ENCODE measurements at regions not wholly inside any gene's neighbourhood (a gene's known extent, or its start where the extent isn't known, plus 50 kb on each side); places are given as distances from the start of the nearest gene placed in this dataset.

DNA sequence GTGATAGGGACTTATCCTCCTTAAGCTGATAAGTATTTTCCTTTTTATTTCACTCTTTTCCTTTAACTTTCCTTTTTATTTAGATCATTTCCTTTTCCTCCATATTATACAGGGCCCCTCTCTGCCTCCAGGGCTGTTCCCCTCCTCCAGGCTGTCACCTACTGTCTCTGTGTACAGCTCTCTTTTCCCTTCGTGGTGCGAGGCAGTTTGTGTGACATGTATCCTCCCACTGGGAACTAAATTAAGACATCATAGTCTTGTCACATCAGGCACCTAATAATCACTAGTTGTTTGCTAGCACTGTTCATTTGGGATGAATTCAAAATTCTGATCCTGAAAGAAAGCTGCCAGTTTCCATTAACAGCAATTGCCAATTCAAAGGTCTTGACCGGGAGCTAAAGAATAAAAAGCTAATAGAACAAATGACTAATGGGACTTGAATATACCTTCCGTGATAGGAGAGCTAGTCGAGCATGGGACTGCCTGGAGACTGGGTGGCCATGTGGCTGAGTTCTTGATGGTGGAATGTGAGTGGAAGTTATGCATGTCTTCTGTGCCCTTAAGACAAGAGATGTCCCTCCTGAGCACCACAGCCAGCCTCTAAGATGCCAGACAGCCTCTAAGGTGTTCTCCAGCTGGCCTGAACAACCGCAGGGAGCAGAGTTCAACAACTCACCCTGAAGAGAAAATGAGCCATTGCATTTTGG, 77.7 kb upstream of the LRRC55 start:
- no peak for DNase-seq

DNA sequence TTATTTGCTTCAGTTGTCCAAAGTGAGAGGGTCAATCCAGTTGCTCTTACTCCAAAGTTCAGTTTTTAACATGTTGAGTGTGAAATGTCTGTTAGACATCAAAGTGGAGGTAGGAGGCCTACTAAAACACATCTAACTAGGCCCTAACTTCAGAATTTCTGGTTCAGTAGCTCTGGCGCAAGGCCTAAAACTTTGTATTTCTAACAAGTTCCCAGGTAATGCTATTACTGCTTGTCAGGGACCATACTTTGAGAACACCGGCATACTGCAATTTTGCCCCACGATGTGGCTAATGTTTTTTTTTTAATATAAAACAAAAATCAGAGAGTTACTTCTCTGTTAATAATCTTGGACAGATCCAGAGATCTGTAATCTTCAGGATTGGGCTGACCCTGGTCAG, 72.4 kb upstream of the LRRC55 start:
- no peak for DNase-seq

DNA sequence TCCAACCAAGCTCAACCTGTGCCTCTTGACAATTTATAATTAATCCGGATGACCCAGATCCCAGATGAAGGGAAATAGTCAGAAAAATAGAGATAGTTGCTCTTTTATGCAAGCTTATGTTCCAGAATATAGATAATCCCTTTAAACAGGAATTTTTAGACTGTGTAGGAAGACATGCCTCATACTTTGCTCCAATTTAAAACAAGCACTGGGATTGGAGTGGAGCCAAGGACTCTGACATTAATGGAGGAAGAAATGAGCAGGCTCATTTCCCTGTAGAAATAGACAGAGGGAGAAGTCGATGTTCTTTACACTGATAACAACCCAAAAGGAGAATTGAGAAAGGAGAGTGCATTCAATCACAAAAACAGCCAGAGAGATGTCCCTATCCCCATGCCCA, 70.1 kb upstream of the LRRC55 start:
- DNase-seq: no peak

DNA sequence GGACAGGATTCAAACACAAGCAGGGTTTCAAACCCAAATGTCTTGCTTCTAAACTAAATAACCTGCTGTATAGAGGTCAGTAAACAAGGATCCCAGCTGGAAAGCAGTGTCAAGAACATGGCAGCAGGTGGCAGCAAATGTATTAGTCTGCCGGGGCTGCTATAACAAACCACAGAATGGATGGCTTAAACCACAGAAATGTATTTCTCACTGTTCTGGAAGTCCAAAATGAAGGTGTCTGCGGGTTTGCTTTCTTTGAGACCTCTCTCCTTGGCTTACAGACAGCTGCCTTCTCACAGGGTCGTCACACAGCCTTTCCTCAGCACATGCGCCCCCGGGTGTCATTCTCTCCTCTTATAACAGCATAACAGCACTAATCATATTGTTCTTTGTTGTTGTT, 65.1 kb upstream of the LRRC55 start:
- DNase-seq: peak; percentile 41

DNA sequence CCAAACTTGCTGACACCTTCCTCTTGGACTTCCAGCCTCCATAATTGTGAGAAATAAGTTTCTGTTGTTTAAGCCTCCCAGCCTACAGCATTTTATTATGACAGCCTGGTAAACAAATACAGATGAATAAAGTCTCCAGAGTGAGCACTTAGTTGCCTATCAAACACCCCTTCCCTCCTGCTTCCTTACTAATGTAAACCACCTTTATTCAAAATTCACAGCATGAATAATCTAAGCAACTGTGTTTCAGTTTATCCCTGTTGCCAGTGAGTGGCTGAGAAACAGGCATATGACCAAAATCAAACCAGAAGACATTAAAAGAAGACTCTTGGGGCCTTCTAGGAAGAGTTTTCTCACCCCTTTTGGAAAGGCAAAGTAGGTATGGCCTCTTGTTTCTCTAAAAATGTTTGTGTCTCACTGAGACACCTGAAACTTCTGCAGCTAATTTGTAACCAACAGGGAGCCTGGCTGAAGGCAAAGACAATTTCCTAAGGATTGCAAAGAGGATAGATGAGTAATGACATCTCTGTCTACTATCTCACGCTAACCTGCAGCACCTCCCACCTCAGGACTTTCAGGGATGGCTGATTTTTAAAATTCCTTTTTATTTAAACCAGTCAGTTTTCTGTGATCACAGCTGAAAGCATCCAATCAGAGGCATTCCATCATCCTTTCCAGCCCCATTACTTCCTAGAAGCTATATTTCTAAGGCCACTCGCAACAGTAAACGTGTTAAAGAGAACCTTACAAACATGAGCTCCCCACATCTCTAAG, 61.4 kb upstream of the LRRC55 start:
- no peak for DNase-seq

DNA sequence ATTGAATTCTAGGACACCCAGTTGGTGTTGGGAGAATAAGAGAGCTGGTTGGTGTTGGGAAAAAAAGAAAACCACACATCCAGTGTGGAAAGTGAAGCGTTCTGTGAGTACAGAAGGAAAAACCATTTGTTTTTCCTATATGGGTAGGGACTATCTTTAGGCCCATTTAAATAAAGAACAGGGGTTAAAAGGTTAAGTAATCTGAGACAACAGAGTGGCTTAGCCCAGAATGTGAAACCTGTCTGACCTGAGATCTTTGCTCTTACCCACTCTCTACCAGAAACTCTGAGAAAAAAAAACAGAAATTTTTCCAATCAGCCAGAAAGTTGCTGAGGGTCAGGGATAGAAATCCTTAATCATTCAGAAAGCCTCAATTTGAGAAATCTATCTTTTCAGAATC, 59.8 kb upstream of the LRRC55 start:
- DNase-seq: no peak

DNA sequence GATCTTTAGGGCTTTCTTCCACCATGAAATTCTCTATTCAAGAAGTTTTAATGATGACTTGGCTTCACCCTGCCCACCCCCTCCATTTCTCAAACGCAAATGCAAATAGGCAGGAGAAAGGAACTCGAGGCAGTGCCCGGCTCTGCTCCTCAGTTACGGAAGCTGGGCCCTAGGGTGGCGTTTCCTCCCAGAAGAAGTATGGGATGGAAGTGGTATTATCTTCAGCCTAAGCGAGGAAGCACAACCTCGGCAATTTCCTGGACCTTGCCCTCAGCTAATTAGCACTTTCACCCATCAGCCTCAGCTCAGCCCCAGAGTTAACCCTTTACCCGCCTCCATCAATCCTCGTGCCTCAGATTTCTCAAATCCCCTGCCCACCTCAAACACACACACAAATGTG, 58.2 kb upstream of the LRRC55 start:
- no peak for DNase-seq

DNA sequence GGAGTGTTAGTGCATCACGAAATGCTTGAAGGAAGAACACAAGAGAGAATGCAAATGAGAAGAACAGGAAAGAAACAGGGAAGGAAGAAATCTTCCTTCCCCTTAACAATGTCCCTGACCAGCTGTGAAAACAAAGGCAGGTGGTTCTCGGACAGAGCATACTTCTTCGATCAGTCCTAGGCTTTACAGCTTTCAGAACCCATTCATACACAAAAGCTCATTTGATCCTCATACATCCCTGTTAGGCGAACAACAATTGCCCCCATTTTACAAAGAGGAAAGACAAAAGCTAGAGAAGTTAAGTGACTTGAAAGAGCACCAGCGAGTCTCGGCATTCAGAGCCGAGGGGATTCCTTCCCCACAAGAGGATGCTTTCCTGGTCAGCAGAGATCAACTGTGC, 57.2 kb upstream of the LRRC55 start:
- no peak for DNase-seq

DNA sequence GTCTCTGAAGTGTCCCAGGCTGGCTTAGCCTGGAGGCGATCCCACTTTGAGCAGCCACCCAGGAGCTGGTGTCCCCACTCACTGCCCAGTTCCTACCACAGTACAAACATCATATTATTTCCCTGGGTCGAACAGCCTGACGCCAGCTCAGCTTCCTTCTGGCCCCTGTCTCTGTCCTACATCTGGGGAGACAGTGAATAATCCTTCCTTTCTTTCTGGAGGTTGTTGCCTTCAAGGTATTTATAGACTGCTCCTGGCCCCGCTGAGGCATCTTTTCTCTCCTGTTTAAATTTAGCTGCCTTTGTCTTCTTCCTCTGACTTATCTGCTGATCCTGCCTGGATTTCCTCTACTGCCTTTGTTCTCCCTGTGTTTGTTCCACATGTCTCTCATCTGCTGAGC, 56.8 kb upstream of the LRRC55 start:
- no peak for DNase-seq

DNA sequence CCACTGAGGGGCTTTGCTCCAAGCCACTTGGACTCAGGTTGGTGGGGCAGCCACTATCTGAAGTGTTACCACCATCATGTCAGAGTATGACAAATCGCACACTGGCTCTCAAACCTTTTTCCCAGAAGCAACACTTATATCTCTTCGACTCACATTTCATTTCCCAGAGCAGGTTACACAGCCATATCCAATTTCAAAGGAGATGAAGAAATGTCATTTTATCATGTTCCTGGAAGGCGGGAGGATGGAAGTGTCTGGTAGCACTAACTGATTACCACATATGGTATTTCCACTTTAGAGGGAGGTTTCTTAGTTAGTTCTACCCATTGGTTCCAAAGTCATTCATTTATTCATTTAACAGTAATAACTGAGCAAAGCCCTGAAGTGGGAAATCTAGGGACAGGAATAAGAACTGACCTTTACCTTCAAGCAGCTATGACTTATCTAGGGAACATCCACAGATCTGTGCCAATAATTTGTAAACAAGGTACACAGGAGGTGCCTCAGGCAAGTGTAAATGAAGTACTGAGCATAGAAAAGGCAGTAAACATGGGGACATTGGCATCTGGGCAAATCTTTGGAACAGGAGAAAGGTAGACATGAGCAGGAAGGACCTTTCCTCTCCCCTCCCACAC, 54.9 kb upstream of the LRRC55 start:
- no peak for DNase-seq

DNA sequence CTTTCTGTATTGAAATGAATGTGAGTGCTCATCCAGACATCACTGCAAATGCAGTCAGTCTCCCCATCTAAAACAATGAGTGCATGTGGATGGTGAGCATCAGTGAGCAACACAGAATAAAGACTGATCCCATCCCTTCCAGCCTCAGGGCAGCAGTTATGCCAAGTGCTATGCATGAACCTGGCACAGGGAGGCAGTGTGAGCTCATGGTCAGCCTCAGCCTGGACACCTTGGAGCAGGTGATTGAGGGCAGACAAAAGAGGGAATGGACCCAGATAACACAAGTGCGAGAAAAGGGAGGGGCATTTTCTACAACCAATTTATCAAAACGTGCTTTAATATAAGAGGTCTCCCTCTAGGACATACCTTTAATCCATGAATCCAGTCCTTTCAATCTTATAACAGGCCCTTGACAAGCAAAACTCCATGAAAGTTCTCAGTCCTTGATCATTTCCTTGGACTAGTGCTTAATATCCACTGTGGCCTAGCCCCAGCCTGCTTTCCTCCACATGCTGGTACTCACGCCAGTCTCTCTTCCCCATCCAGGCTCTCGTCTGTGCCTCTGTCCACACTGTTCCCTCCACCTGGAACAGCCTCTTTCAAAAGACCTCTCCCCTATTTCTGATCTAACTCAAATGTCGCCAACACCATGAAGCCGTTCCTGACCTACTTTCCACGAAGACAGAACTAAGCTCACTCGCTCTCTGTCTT, 50.5 kb upstream of the LRRC55 start:
- DNase-seq: peak; percentile 18
